ENCODE measurements at regions not wholly inside any gene's neighbourhood (a gene's known extent, or its start where the extent isn't known, plus 50 kb on each side); places are given as distances from the start of the nearest gene placed in this dataset.

- TF ChIP-seq, protein P1, sequence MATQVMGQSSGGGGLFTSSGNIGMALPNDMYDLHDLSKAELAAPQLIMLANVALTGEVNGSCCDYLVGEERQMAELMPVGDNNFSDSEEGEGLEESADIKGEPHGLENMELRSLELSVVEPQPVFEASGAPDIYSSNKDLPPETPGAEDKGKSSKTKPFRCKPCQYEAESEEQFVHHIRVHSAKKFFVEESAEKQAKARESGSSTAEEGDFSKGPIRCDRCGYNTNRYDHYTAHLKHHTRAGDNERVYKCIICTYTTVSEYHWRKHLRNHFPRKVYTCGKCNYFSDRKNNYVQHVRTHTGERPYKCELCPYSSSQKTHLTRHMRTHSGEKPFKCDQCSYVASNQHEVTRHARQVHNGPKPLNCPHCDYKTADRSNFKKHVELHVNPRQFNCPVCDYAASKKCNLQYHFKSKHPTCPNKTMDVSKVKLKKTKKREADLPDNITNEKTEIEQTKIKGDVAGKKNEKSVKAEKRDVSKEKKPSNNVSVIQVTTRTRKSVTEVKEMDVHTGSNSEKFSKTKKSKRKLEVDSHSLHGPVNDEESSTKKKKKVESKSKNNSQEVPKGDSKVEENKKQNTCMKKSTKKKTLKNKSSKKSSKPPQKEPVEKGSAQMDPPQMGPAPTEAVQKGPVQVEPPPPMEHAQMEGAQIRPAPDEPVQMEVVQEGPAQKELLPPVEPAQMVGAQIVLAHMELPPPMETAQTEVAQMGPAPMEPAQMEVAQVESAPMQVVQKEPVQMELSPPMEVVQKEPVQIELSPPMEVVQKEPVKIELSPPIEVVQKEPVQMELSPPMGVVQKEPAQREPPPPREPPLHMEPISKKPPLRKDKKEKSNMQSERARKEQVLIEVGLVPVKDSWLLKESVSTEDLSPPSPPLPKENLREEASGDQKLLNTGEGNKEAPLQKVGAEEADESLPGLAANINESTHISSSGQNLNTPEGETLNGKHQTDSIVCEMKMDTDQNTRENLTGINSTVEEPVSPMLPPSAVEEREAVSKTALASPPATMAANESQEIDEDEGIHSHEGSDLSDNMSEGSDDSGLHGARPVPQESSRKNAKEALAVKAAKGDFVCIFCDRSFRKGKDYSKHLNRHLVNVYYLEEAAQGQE (IDR thresholded peaks at IDR 0.05): no peak
These were observed 163.2 kb downstream of the KCNE4 start (continued) for GRCh38 chr2:223215254-223215516.

DNA sequence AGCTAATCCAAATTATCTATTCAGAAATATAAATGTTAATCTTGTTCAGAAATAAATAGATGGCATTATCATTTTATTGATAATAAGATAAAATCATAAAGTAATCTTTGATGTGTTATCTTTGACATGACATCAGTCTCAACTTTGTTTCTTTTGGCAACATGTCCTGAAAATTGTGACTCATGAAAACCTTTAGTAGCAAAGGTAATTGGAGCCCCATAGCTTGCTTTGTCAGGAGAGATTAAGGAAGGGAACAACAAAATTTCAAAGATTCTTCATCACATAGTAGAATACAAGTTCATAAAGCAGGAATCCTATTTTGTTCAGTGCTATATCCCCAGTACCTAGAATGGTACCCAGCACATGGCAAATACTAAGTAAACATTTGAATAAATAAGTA is 165.4 kb downstream of the KCNE4 start:
- Histone ChIP-seq H3K4me1 (ENCODE audit: control insufficient read depth in 4 of 4, insufficient read depth in 4 of 4, low read length in 3 of 4) (no peaks in the 10 kb centered on the region), H3K9ac (ENCODE audit: low read depth in 1 of 2, low read length in 2 of 2) (no peak overlapping the region), H3K27ac (ENCODE audit: low read depth in 1 of 2, low read length in 2 of 2) (no peak overlapping the region), H3K9me3 (ENCODE audit: control insufficient read depth in 4 of 4, low read length in 3 of 4) (no peaks in the 10 kb centered on the region), H3K4me3 (ENCODE audit: low read depth in 1 of 3, low read length in 3 of 3) (no peak overlapping the region), H3K36me3 (ENCODE audit: control insufficient read depth in 4 of 4, insufficient read depth in 3 of 4, low read depth in 1 of 4, low read length in 3 of 4) (no peaks in the 10 kb centered on the region), H3K27me3 (ENCODE audit: control insufficient read depth in 4 of 4, insufficient read depth in 4 of 4, low read length in 3 of 4) (peaks cover 0 to 8% (median 2%) of the 10 kb centered on the region in 4 donors)
- TF ChIP-seq JUND (IDR thresholded peaks at IDR 0.05): no peak
- TF ChIP-seq, protein P1 (IDR thresholded peaks at IDR 0.05): no peak
- no peak for TF ChIP-seq RXRA (IDR thresholded peaks at IDR 0.05)
- no peak for TF ChIP-seq GABPA (IDR thresholded peaks at IDR 0.05 in 1 of 2, conservative IDR thresholded peaks at IDR 0.05 in 1 of 2)
- TF ChIP-seq, protein P2, sequence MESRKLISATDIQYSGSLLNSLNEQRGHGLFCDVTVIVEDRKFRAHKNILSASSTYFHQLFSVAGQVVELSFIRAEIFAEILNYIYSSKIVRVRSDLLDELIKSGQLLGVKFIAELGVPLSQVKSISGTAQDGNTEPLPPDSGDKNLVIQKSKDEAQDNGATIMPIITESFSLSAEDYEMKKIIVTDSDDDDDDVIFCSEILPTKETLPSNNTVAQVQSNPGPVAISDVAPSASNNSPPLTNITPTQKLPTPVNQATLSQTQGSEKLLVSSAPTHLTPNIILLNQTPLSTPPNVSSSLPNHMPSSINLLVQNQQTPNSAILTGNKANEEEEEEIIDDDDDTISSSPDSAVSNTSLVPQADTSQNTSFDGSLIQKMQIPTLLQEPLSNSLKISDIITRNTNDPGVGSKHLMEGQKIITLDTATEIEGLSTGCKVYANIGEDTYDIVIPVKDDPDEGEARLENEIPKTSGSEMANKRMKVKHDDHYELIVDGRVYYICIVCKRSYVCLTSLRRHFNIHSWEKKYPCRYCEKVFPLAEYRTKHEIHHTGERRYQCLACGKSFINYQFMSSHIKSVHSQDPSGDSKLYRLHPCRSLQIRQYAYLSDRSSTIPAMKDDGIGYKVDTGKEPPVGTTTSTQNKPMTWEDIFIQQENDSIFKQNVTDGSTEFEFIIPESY (IDR thresholded peaks at IDR 0.05): no peak
- no peak for TF ChIP-seq HNF4G (IDR thresholded peaks at IDR 0.05)
- DNase-seq (ENCODE audit: low spot score): no peak

DNA sequence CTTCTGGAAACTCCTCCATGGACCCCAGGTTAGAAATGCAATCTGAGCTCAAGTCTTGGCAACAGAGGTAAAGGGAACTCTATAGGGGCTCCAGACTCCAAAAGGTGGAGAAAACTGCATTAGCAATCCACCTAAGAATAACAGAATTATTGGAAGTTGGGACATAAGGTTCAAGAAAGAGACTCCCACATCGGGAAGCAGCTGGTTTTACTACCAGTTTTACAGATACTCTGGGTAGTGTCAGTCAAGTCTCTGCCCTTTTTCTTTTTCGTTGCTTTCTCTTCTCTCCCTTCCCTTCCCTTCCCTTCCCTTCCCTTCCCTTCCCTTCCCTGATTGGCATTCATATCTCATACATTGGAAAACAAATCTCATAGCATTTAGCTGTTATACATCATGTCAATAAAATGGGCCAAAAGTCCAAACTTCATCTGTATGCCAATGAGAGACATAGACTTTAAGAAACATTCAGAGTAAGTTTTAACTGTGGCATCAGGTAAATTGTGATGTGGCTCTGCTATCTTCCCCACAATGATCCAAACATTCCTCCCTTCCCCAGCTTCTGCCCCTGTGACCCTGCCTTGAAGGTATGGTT is 166.7 kb downstream of the KCNE4 start:
- no peaks in the 10 kb centered on the region for H3K36me3 ChIP-seq (ENCODE audit: control insufficient read depth in 4 of 4, insufficient read depth in 3 of 4, low read depth in 1 of 4, low read length in 3 of 4)
- H3K27ac ChIP-seq (ENCODE audit: low read depth in 1 of 2, low read length in 2 of 2): no peak overlapping the region
- no peak overlapping the region for H3K9ac ChIP-seq (ENCODE audit: low read depth in 1 of 2, low read length in 2 of 2)
- DNase-seq (ENCODE audit: low spot score): no peak
- H3K9me3 ChIP-seq (ENCODE audit: control insufficient read depth in 4 of 4, low read length in 3 of 4): no peaks in the 10 kb centered on the region
- H3K4me3 ChIP-seq (ENCODE audit: low read depth in 1 of 3, low read length in 3 of 3): no peak overlapping the region
- 51% methylated on average over 2 of the region's 2 CpGs for WGBS
- H3K4me1 ChIP-seq (ENCODE audit: control insufficient read depth in 4 of 4, insufficient read depth in 4 of 4, low read length in 3 of 4): no peaks in the 10 kb centered on the region
- TF ChIP-seq FOXA1 (IDR thresholded peaks at IDR 0.05) (no peak), CTCF (IDR thresholded peaks at IDR 0.05; ENCODE audit: low read depth, low read length, missing input control) (no peak), EGR1 (IDR thresholded peaks at IDR 0.05; ENCODE audit: low read depth in 2 of 2) (no peak), JUND (IDR thresholded peaks at IDR 0.05) (no peak), NR2F2 (IDR thresholded peaks at IDR 0.05) (no peak)
- peaks cover 0 to 8% (median 2%) of the 10 kb centered on the region in 4 donors for H3K27me3 ChIP-seq (ENCODE audit: control insufficient read depth in 4 of 4, insufficient read depth in 4 of 4, low read length in 3 of 4)

Measured in liver (tissue), 8 donors.